ENCODE measurements at regions not wholly inside any gene's neighbourhood (a gene's known extent, or its start where the extent isn't known, plus 50 kb on each side); places are given as distances from the start of the nearest gene placed in this dataset.

DNA sequence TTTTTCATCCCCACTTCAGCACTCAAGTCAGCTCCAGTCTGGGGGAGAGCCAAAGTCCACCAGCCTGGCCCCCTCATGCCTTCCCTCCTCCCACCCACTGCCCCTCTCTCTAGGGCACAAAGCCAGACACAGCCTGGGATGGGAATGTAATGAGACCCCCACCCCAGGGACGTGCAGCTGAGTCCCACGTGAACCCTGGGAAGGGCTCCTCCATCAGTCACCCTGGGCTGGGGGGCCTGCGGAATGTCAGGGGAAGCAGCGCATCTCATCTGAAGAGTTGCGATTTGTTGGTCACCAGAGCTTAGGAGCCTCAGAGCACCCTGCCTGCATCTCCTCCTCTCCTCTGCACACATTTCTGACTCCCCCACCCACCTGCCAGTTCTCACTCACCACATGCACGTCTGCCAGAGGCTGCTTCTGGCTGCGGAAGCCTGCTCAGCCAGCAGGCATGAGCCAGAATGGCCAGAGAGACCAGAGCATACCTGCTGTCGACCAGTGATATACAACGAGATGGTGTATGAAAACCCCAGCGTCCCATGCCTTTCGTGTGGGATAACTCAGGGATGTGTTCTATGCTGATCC, 167.1 kb upstream of the TOP1 start:
- peaks cover 2% of the 10 kb centered on the region for H3K9me3 Mint-ChIP-seq (ENCODE audit: unreplicated experiment)
- no peak overlapping the region for H3K27ac ChIP-seq (ENCODE audit: low read depth, low read length)
- no peak for DNase-seq (ENCODE audit: low read depth)
- no peak overlapping the region for H3K27ac Mint-ChIP-seq (ENCODE audit: unreplicated experiment)
- H3K9ac ChIP-seq (ENCODE audit: low read length): no peak overlapping the region
- H3K36me3 Mint-ChIP-seq (ENCODE audit: low read depth, unreplicated experiment): no peaks in the 10 kb centered on the region
- no peaks in the 10 kb centered on the region for H3K79me2 ChIP-seq (ENCODE audit: insufficient read depth, low read length)
- no peak overlapping the region for H3K4me2 ChIP-seq (ENCODE audit: low read length)
- H2AFZ ChIP-seq (ENCODE audit: low read depth, low read length): no peak overlapping the region
- no peaks in the 10 kb centered on the region for H3K9me3 ChIP-seq (ENCODE audit: insufficient read depth, low read depth, low read length)
- no peak overlapping the region for H3K4me3 Mint-ChIP-seq (ENCODE audit: unreplicated experiment)
- no peaks in the 10 kb centered on the region for H3K36me3 ChIP-seq (ENCODE audit: insufficient read depth, low read length)
- FAIRE-seq: no peak
- peaks cover 4% of the 10 kb centered on the region for H3K4me1 Mint-ChIP-seq (ENCODE audit: low read depth, unreplicated experiment)
- H3K4me3 ChIP-seq (ENCODE audit: insufficient read depth, low read depth, low read length): no peak overlapping the region
- peaks cover 11% of the 10 kb centered on the region for H3K4me1 ChIP-seq (ENCODE audit: insufficient read depth, low read length)
- no peaks in the 10 kb centered on the region for H4K20me1 ChIP-seq (ENCODE audit: insufficient read depth, low read length)
- no peak for TF ChIP-seq EZH2 (IDR thresholded peaks at IDR 0.05; ENCODE audit: insufficient read depth, low read length)
- H3K27me3 ChIP-seq (ENCODE audit: insufficient read depth, low read length): peaks cover 4% of the 10 kb centered on the region
- H3K27me3 Mint-ChIP-seq (ENCODE audit: low read depth, unreplicated experiment): peaks cover 43% of the 10 kb centered on the region

DNA sequence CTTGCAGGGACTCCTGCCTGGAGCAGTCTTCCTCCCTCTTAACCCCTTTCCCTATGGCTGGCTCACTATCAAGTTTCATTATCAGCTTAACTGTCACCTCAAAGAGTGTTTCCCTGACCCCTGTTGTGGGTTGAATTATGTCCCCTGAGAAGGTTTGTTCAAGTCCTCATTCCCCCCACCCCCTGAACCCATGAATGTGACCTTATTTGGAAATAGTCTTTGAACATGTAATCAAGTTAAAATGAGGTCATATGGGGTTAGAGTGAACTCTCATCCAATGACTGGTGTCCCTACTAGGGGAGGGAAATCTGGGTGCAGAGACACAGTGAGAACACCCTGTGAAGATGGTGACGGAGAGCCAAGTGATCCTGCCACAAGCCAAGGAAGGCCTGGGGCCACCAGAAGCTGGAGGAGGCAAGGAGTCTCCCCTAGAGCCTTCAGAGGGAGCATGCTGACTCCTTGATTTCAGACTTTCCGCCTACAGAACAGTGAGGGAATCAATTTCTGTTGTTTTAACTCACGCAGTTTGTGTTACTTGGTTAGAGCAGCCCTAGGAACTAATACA, 165.2 kb upstream of the TOP1 start:
- Mint-ChIP-seq H3K9me3 (ENCODE audit: unreplicated experiment) (peaks cover 2% of the 10 kb centered on the region), H3K4me1 (ENCODE audit: low read depth, unreplicated experiment) (peaks cover 4% of the 10 kb centered on the region), H3K36me3 (ENCODE audit: low read depth, unreplicated experiment) (no peaks in the 10 kb centered on the region), H3K4me3 (ENCODE audit: unreplicated experiment) (no peak overlapping the region), H3K27ac (ENCODE audit: unreplicated experiment) (no peak overlapping the region), H3K27me3 (ENCODE audit: low read depth, unreplicated experiment) (peaks cover 26% of the 10 kb centered on the region)
- Histone ChIP-seq H2AFZ (ENCODE audit: low read depth, low read length) (no peak overlapping the region), H3K36me3 (ENCODE audit: insufficient read depth, low read length) (no peaks in the 10 kb centered on the region), H3K4me3 (ENCODE audit: insufficient read depth, low read depth, low read length) (no peak overlapping the region), H3K27ac (ENCODE audit: low read depth, low read length) (no peak overlapping the region), H3K79me2 (ENCODE audit: insufficient read depth, low read length) (no peaks in the 10 kb centered on the region), H3K4me1 (ENCODE audit: insufficient read depth, low read length) (peaks cover 11% of the 10 kb centered on the region), H4K20me1 (ENCODE audit: insufficient read depth, low read length) (no peaks in the 10 kb centered on the region), H3K9ac (ENCODE audit: low read length) (no peak overlapping the region), H3K9me3 (ENCODE audit: insufficient read depth, low read depth, low read length) (no peaks in the 10 kb centered on the region), H3K4me2 (ENCODE audit: low read length) (no peak overlapping the region), H3K27me3 (ENCODE audit: insufficient read depth, low read length) (peaks cover 2% of the 10 kb centered on the region)
- DNase-seq (ENCODE audit: low read depth) (no peak), FAIRE-seq (no peak)
- TF ChIP-seq, protein P1, sequence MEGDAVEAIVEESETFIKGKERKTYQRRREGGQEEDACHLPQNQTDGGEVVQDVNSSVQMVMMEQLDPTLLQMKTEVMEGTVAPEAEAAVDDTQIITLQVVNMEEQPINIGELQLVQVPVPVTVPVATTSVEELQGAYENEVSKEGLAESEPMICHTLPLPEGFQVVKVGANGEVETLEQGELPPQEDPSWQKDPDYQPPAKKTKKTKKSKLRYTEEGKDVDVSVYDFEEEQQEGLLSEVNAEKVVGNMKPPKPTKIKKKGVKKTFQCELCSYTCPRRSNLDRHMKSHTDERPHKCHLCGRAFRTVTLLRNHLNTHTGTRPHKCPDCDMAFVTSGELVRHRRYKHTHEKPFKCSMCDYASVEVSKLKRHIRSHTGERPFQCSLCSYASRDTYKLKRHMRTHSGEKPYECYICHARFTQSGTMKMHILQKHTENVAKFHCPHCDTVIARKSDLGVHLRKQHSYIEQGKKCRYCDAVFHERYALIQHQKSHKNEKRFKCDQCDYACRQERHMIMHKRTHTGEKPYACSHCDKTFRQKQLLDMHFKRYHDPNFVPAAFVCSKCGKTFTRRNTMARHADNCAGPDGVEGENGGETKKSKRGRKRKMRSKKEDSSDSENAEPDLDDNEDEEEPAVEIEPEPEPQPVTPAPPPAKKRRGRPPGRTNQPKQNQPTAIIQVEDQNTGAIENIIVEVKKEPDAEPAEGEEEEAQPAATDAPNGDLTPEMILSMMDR (IDR thresholded peaks at IDR 0.05; ENCODE audit: insufficient read depth, low read depth, low read length): no peak
- TF ChIP-seq EZH2 (IDR thresholded peaks at IDR 0.05; ENCODE audit: insufficient read depth, low read length): no peak

DNA sequence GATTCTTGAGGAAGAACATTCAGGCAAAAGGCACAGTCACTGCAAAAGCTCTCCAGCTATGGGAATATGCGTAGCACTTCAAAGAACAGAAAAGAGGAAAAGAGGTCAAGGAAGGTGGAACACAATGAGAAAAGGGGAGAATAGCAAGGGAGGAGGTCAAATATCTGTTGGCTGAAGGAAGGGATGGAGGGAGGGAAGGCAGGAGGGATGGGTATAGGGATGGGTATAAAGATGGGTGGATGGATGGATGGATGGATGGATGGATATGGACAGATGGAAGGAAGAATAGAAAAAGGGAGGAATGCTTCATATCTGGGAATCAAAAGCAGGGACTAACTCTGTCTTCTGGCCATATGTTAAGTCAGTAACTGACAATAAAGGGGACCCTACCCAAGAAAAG, 164.2 kb upstream of the TOP1 start:
- DNase-seq (ENCODE audit: low read depth) (no peak), FAIRE-seq (no peak)
- Mint-ChIP-seq H3K36me3 (ENCODE audit: low read depth, unreplicated experiment) (no peaks in the 10 kb centered on the region), H3K27ac (ENCODE audit: unreplicated experiment) (peak overlapping the region; percentile 1), H3K9me3 (ENCODE audit: unreplicated experiment) (peaks cover 2% of the 10 kb centered on the region), H3K4me3 (ENCODE audit: unreplicated experiment) (no peak overlapping the region), H3K4me1 (ENCODE audit: low read depth, unreplicated experiment) (peaks cover 14% of the 10 kb centered on the region), H3K27me3 (ENCODE audit: low read depth, unreplicated experiment) (peaks cover 22% of the 10 kb centered on the region)
- Histone ChIP-seq H3K4me2 (ENCODE audit: low read length) (no peak overlapping the region), H2AFZ (ENCODE audit: low read depth, low read length) (no peak overlapping the region), H3K27ac (ENCODE audit: low read depth, low read length) (no peak overlapping the region), H3K4me1 (ENCODE audit: insufficient read depth, low read length) (peaks cover 20% of the 10 kb centered on the region), H3K27me3 (ENCODE audit: insufficient read depth, low read length) (peaks cover 2% of the 10 kb centered on the region), H3K36me3 (ENCODE audit: insufficient read depth, low read length) (no peaks in the 10 kb centered on the region), H3K79me2 (ENCODE audit: insufficient read depth, low read length) (no peaks in the 10 kb centered on the region), H3K4me3 (ENCODE audit: insufficient read depth, low read depth, low read length) (no peak overlapping the region), H3K9ac (ENCODE audit: low read length) (no peak overlapping the region), H3K9me3 (ENCODE audit: insufficient read depth, low read depth, low read length) (no peaks in the 10 kb centered on the region), H4K20me1 (ENCODE audit: insufficient read depth, low read length) (no peaks in the 10 kb centered on the region)
- TF ChIP-seq, protein P1 (IDR thresholded peaks at IDR 0.05; ENCODE audit: insufficient read depth, low read depth, low read length): no peak
- TF ChIP-seq EZH2 (IDR thresholded peaks at IDR 0.05; ENCODE audit: insufficient read depth, low read length): no peak
